Pulmonary artery endothelial cell (primary cell): ENCODE measurements at regions not wholly inside any gene's neighbourhood (a gene's known extent, or its start where the extent isn't known, plus 50 kb on each side); places are given as distances from the start of the nearest gene placed in this dataset.

Source experiments
- DNase-seq: peaks from one replicate; pipeline ENCODE4 v3.0.0-alpha.2; 2011; ENCODE audit warnings: low read depth, low spot score

DNA sequence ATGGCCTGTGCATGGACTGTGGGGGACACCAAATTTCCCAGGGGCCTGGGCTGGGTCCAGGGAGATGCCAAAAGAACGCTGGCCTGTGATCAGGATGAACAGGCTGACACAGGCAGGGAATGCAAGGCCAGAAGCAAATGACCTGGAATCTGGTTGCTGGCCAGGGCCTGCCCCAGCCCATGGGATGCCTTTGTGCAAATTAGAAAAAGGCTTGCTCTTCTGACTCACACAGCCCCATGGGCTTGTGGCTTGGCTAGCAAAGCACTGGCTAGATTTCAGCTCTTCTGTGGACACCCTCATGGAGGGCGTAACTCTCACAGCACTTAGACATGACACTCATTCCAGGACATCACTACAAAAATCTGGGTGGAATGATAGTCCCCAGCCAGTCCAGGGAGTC is 356.0 kb downstream of the SHQ1 start:
- DNase-seq = no peak

DNA sequence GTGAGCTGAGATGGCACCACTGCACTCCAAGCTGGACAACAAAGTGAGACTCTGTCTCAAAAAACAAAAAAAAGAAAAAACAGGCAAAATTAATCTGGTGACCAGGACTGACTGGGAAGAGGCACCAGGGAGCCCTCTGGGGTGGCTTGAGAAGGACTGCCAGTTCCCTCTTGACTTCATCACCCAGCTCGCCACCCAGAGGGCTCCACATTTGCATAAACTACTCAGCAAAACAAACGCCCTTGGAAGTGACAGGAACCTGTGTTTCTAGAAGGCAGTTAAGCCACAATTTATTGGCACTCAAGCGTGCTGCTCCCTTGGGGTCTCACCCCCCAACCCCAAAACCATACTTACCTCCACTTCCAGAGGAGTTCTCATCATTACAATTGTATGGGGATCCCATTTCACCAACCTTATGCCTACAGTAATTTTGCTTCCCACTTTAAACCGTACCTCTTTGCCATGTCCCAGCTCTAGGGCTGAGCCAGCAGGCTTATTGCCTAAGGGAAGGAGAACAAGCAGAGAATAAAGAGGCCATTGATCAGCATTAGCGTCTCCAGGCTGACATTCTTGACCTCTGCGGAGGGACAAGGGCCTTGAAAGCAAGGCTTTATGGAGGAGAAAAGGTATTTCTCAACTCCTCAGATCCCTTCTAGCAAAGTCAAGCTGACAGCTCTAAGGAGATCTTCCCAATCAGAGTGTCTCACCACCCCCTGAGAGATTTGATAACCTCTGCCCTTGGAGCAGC is 357.4 kb downstream of the SHQ1 start:
- DNase-seq = no peak

DNA sequence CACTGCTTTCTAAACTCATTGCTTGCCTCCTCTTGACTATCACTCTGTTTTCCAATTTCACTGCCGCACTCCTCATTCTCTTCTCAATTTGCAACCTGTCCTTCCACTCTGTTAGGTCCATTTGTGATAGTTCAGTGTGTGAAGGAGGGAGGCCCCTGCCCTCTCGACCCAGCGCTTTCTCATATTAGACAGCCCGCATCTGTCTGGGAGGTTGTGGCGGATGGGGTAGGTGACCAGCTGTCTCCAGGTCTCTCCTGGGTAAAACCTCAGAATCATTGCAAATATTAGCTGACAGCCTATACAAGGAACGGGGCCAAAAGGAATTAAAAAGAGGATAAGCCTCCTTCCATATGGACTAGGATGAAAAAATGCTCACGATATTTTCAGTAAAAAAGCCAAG is 358.3 kb downstream of the SHQ1 start:
- DNase-seq = no peak

DNA sequence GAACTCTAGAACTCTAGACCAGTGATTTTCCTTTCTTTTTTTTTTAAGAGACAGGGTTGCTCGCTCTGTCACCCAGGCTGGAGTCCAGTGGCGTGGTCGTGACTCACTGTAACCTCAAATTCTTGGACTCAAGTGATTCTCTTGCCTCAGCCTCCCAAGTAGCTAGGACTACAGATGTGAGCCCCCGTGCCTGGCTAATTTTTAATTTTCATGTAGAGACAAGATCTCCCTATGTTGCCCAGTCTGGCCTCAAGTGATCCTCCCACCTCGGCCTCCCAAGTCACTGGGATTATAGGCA is 359.6 kb downstream of the SHQ1 start:
- no peak for DNase-seq

DNA sequence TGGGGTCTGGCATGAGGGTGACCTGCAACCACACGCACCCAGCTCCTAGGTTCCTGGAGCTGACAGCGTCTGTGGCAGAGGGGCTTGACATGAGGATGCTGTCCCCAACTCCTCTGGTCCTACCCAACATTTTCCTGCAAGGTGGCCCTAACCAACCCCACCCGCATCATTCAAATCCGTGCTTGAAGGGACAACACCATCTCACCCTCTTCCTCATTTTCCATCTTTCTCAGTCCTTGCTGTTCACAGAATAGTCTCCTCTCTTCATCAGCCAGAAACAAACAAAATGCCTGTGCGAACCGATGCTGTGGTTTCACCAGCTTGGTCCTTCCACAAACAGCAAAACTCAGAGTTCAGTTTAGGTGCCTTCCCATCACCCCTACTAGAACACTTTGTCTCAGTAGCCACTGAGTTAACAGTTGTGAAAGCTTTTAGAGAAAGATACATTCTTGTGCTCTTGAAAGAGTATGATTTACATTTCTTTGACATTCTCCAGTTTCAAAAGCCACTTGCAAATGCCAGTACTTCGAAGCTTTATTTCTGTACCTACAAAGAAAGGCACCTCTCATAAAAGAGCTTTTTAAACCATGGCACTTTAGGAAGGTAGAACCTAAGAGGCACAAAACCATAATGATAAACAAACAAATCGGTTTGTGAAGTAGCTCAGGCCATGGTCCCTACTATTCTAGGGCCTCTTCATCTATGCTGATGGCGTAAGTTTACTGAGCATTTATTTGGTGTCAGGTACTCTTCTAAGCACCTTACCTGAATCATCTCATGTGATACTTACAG is 360.1 kb downstream of the SHQ1 start:
- DNase-seq = no peak

DNA sequence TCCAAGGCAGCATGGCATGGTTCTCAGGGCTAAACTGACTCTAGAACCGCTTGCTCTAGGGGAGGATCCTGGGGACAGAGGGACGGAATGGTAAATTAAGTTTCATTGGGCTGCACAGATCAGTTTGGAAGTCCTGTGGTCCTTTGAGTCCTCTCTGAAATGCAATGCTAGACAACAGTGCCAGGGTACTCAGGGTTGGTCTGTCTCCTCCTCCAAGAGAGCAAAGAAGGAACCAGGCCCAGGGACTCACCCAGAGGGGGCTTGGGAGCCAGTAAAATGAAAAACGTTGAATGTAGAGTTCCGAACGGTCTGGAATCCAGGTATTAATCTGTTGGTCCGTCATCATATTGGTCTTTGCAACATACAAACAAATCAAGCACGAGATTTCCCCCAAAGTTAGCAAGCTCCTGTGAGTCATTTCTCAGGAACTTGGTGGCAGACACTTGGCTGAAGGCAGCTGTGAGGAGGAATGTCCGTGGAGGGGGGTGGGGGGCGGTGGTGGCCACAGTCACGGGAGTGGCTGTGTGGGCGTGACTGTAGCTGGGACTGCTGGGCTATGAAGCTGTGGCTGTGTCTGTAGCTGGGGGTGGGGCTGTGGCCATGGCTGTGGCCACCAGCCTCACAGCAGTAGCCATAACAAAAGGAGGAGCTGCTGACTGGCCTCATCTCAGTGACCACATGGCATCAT is 361.0 kb downstream of the SHQ1 start:
- peak; percentile 36 for DNase-seq

DNA sequence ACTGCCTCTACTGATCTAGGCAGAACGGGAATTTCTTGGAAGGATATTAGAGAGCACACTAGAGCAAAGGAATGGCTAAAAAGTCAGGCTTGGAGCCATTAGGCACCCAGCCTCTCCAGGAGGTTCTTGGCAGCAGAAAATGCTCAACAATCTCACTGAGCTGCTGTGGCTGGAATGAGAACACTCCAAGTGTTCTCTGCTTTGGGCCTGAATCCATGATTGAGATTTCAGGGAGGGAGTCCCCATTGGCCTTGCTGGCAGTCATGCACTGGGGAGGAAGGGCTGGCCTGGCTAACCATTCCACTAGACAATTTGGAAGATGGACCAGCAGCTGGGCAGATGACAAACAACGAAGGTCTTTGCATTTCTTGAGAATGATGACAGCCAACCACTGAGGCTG is 362.6 kb downstream of the SHQ1 start:
- DNase-seq = no peak

DNA sequence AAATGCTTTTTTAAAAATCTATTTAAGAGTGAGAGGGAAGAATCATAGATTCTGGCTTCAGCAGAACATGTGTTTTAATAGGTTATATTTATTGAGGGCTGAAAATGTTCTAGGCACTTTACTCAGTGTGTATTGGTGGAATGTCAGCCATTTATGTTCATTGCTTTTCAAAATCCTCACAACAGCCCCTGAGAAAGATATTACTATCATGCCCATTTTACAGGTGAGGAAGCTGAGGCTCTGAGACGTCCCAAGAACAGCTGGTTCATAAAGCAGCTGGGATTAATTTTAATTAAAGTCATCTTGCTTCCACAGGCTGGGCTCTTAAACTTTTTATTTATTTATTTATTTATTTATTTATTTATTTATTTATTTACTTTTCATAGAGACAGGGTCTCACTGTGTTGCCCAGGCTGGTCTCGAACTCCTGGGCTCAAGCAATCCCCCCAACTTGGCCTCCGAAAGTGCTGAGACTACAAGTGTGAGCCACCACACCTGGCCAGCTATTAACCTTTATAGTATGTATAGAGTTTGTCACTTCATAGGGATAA is 364.6 kb downstream of the SHQ1 start:
- no peak for DNase-seq

DNA sequence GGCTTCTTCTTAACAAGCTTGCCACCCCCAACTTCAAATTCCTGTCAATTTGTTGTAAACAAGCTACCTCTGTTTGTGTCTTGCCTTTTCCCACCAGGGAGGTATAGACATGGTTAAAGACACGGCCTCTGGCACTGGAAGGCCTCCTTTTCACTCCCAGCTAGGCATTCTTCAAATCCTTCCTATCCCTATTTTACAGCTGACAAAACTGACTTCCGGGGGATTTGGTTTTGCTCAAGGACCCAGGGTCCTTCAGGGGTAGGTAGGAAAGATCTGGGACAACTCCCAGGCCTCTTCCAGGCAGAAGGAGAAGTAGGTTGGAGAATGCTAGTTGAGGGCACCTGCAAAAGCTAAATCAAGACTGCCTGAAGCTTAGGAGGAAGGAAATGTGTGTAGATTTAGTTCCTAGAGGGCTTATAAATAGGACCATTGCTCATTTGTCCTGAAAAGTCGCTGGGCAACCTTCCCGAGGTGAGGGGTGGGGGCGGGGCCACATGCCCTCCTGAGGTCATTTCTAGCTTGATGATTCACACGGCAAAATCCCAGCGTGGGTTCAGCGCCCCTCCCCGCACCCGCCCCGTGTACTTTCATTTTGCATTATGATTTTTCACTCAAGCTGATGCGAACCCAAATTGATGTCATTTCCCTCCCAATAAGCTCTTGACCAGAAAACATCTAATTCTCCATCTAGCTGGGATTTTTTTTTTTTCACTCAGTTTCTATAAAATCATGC is 365.5 kb downstream of the SHQ1 start:
- peak; percentile 40 for DNase-seq

DNA sequence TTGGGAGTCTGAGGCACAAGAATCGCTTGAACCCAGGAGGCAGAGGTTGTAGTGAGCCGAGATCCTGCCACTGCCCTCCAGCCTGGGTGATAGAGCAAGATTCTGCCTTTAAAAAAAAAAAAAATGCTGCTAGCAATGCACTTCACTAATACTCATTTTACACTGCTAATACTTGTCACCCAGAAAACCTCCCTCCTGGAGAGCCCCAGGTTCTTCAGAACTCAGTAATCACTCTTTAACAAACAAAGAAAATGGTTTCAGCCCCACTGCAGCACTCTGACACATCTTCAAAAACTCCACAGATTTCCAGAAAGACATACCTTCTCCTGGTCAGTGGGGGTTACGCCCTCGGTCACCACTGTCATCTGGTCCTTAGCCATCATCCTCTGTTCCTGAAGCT is 366.7 kb downstream of the SHQ1 start:
- no peak for DNase-seq

DNA sequence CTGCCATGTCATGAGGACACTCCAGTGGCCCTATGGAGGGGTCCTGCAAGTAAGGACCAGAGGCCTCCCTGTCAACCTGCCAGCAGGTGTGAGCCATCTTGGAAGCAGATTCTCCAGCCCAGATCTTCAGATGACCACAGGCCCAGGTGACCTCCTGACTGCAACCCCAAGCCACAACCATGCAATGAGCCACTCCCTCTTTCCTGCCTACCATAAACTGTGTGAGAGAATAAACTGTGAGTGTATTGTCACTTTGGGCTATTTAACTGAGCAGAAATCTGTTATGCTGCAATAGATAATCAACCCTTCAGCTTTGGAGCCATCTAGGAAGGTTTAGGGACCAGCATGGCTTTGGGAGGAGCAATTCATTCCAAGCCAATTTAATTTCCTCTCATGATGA is 367.9 kb downstream of the SHQ1 start:
- DNase-seq = no peak

DNA sequence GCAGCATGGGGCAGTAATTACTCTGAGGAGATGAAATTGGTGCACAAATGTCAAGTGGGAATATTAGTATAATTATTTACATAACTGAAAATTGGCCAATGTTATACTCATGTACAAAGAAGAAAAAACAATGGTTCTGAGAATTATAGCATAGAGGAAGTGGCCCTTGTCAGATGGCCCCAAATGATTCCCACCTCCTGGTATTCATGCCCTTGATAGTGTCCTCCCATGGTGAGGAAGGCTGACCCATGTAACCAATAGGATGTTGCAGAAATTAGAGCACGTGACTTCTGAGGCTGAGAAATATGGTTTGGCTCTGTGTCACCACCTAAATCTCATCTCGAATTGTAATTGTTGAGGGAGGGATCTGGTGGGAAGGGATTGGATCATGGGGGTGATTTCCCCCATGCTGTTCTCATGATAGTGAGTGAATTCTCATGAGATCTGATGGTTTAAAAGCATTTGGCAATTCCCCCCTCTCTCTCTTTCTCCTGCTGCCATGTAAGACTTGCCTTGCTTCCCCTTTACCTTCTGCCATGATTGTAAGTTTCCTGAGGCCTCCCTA is 368.5 kb downstream of the SHQ1 start:
- DNase-seq = no peak

DNA sequence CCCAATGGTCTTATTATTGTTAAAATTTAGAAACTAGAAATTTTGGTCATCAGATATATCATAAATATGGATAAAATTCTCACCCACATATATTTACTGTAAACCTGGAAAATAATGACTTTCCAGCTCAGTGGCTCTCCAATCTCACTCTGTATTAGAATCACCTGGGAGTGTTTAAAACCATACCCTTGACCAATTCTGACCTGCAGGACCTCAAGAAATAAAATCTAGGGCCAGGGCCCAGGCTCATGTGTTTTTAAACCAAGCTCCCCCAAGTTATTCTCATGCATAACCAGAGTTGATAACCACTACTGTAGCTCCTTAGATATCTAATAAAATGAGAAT is 372.1 kb downstream of the SHQ1 start:
- no peak for DNase-seq

DNA sequence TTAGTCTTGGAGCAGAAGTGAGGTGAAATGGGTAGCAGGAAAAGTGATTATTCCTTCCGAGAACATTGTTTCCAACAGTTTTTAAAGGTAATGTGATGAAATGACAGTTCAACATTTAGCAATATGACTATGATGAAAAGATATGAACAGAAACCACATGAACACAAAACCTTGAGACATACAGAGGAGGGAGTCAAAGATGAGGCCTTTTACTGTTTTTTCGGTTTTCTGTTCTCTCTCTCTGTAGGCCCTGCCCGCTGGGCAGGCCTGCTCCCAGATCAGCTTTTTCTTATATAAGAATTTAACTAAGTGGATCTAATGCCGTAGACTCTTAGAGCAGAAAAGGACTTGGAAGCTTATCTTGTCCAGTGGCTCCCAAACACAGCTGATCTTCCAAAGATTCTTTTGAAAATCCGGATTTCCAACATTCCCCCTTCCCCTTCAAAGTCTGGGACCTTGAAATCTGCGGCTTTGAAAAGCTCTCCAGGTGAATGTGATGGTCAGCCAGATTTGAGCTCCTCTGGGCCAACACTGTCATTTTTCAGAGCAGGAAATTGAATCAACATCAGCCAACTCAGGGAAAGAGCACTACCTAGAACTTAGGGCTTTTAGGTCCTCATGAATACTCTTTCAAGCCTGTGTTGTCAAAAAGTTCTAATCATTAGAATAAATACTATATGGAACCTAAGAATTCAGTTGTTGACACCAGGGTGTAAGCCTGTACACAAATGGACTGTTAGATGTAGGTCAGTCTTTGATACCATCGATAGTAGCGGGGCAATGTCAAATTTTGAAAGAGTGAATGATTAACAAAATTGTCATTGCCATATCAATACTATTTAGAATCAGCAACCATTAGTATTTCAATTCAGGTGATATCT is 372.7 kb downstream of the SHQ1 start:
- no peak for DNase-seq

DNA sequence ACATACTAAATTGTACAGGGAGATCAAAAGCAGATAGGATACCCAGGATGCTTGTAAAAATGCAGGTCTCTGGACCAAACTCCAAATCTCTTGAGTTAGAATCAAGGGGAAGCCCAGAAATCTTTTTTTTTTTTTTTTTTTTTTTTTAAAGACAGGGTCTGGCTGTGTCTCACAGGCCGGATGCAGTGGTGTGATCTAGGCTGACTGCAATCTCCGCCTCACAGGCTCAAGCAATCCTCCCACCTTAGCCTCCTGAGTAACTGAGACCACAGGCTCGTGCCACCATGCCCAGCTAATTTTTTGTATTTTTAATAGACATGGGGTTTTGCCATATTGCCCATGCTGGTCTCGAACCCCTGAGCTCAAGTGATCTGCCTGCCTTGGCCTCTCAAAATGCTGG is 373.5 kb downstream of the SHQ1 start:
- DNase-seq = no peak

DNA sequence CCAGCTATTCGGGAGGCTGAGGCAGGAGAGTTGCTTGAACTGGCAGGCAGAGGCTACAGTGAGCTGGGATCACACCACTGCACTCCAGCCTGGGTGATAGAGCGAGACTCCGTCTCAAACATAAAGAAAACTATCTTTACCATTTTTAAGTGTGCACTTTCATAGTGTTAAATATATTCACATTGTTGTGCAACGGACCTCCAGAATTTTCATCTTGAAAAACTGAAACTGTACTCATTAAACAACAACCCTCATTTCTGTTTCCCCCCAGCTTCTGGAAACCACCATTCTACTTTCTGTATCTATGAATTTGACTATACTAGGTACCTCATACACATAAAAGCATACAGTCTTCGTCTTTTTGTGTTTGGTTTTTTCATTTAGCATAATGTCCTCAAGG is 375.1 kb downstream of the SHQ1 start:
- no peak for DNase-seq

DNA sequence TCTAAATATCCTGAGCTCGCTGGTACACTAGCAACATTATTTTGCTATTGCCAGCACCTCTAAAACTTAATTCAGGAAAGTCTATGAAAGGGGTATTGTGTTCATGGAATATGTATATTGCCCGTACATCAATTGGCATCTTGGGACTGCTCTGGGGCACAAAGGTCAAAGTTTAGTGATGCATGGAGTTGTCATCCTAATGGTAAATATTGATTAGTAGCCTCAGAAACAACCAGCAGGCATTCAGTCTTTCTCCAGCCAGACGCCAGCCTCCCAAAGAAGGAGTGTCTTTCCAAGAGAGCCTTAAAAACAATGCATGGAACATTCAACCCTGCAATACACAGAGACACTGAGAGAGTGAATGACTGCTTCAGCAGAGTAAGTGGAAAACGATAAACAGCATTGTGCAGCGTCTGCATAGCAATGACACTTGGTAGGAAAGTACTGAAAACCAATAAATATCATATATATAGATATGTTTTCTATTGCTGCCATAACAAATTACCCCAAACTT is 377.3 kb downstream of the SHQ1 start:
- DNase-seq = no peak

DNA sequence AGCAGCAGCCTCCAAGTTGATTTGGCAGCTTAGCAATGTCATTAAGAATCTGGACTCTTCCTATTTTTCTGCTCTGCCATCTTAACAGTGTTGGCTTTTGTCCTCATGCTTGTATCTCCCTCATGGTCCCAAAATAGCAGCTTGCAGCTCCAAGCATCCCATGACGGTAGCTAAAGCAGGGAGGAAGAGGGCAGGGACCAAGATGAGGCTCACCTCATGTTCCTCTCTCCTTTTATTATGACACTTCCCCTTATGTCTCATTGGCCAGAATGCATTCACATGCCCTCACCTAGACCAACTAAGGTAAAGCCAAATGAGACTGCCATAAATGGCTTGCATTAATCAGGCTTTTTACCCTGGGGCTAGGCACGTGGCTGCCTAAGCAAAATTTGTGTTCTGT is 382.4 kb downstream of the SHQ1 start:
- no peak for DNase-seq

DNA sequence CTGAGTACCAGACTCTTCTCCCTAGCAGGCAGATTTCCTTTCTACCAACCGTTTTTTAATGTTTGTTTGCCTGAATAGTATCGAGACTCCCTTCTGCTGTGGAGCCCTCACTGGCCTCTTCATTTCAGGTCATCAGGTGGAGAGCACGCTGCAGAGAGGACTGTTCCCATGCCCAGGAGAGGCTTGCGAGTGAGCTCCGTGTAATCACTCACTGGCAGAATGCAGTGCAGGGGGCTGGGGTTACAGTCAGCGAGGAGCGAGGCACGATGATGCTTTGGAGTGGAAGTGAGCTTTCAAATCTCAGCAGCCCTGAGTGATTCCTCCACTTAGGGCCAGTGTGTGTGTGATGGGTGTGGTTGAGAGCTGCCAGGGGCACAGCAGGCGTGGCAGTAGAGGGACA is 385.2 kb downstream of the SHQ1 start:
- no peak for DNase-seq

DNA sequence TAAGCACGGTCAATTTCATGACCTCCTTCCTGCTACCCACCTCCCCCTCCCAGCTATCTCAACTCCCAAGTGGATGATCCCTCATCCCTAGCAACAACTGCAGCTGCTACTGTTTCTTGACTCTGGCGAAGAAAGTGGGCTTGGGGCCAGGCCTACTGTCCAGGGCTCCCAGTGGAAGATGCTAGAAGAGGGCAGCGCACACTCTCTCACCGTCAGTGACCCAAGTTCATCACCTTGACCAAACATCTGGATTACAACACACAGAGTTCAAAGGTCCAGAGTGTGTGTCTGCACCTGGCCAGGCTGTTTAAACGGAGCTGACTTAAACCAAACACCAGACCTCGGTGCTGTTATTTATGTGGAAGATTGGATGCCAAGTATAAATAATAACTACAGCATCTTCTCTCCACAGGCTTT is 385.6 kb downstream of the SHQ1 start:
- DNase-seq = no peak
